HepG2 (cell line): ENCODE measurements at regions not wholly inside any gene's neighbourhood (a gene's known extent, or its start where the extent isn't known, plus 50 kb on each side); places are given as distances from the start of the nearest gene placed in this dataset.
A peak's percentile ranks its signal among the peaks of the same experiment; 100 is the strongest.

Experiments
- ATAC-seq: fragments of 200-7000 bp; cut with Tn5 transposase; 3 replicates; pipeline ENCODE4 v1.9.1; 2020; ENCODE audit warnings: mild to moderate bottlenecking, moderate library complexity
- BruUV-seq: library from RNA; stranded (reverse); fragments of 400-500 nt; replicated peaks from 2 replicates; lab custom pipeline; 2021; lab: Mats Ljungman, UMichigan
- CTCF ChIA-PET: fragments of 300-600 bp; formaldehyde crosslinking; extraction: SDS; loops from one replicate; lab custom pipeline; 2021; ENCODE audit warnings: low total read pairs, inconsistent platforms, low intra/inter-chr PET ratio; lab: Yijun Ruan, JAX
- POLR2A ChIA-PET: fragments of 350-600 bp; sonication (Branson Sonifier 250); formaldehyde crosslinking; loops from one replicate; lab custom pipeline; 2020; ENCODE audit warnings: antibody characterized with exemption, inconsistent platforms; lab: Yijun Ruan, JAX
- DNase-seq: peaks from one replicate; pipeline ENCODE4 v3.0.0-alpha.2; 2015; ENCODE audit warnings: low spot score
- FAIRE-seq: peaks from 3 replicates; lab custom pipeline; 2011; peaks lifted over from hg19 to GRCh38; lab: Jason Lieb, UNC
- H2AFZ ChIP-seq: one replicate; pipeline ENCODE4 v1.6.1; 2011; ENCODE audit warnings: low read length, inconsistent platforms
- H3K27ac ChIP-seq: fragments of 300-600 bp; 3 replicates; pipeline ENCODE4 v1.8.0; 2011; ENCODE audit warnings: mixed run types, mild to moderate bottlenecking, mixed read lengths, low read length, inconsistent platforms; ENCODE audit not compliant: insufficient read depth; ENCODE audit errors: extremely low read length
- H3K27me3 ChIP-seq, 2 experiments: fragments of 200-600 bp in 1 of 2; 2 replicates in 1 of 2; 3 replicates in 1 of 2; pipeline versions ENCODE4 v1.6.0 to v1.8.0; 2011; ENCODE audit warnings: low read length in 2 of 2, mild to moderate bottlenecking in 2 of 2, moderate library complexity in 2 of 2, inconsistent platforms in 1 of 2; ENCODE audit not compliant: insufficient read depth in 2 of 2, control insufficient read depth in 1 of 2
- H3K36me3 ChIP-seq, 2 experiments: fragments of 200-600 bp in 1 of 2; replicated peaks in 1 of 2; 2 replicates in 1 of 2; 3 replicates in 1 of 2; pipeline versions ENCODE4 v1.5.1 to v1.8.0; 2011; ENCODE audit warnings: low read length in 2 of 2, inconsistent platforms in 1 of 2; ENCODE audit not compliant: insufficient read depth in 2 of 2, control insufficient read depth in 1 of 2
- H3K4me1 ChIP-seq: 2 replicates; pipeline ENCODE4 v1.5.1; 2012; ENCODE audit warnings: low read length, inconsistent platforms; ENCODE audit not compliant: insufficient read depth
- H3K4me2 ChIP-seq: 2 replicates; pipeline ENCODE4 v1.6.0; 2011; ENCODE audit warnings: low read depth, low read length, inconsistent platforms
- H3K4me3 ChIP-seq, 3 experiments: fragments of 200-600 bp in 1 of 3; sonication (generic), shearing (Covaris generic) in 1 of 3; replicated peaks in 1 of 3; 2 replicates each; pipeline ENCODE4 v1.5.1; 2011 to 2016; ENCODE audit warnings: low read length in 3 of 3, inconsistent platforms in 2 of 3, low read depth in 2 of 3, mild to moderate bottlenecking in 2 of 3, control low read depth in 1 of 3, mixed read lengths in 1 of 3; ENCODE audit not compliant: insufficient read depth in 1 of 3
- H3K79me2 ChIP-seq: one replicate; pipeline ENCODE4 v1.6.1; 2011; ENCODE audit warnings: low read length, inconsistent platforms; ENCODE audit not compliant: insufficient read depth
- H3K9ac ChIP-seq: 2 replicates; pipeline ENCODE4 v1.6.0; 2011; ENCODE audit warnings: mild to moderate bottlenecking, low read depth, low read length, inconsistent platforms; ENCODE audit not compliant: insufficient read depth
- H3K9me3 ChIP-seq: 2 replicates; pipeline ENCODE4 v1.5.1; 2012; ENCODE audit warnings: mild to moderate bottlenecking, low read length
- H4K20me1 ChIP-seq: 2 replicates; pipeline ENCODE4 v1.6.0; 2011; ENCODE audit warnings: inconsistent platforms, mild to moderate bottlenecking, low read length, moderate library complexity; ENCODE audit not compliant: insufficient read depth
- CTCF ChIP-seq: sonication (generic); formaldehyde crosslinking; IDR thresholded peaks from 2 replicates; pipeline ENCODE4 v1.5.0; 2020; ENCODE audit warnings: mild to moderate bottlenecking, missing genetic modification reagents, moderate library complexity
- MBD4 ChIP-seq: IDR thresholded peaks from 2 replicates; pipeline ENCODE4 v1.6.1; 2012; ENCODE audit warnings: low read length, inconsistent platforms, borderline replicate concordance
- PRDM15 ChIP-seq: sonication (generic); formaldehyde crosslinking; IDR thresholded peaks from 2 replicates; pipeline ENCODE4 v1.4.0; 2020; ENCODE audit warnings: missing genetic modification reagents
- STAG1 ChIP-seq: sonication (generic); formaldehyde crosslinking; IDR thresholded peaks from 2 replicates; pipeline ENCODE4 v1.4.0; 2020; ENCODE audit warnings: missing genetic modification reagents
- THAP8 ChIP-seq: sonication (generic); formaldehyde crosslinking; IDR thresholded peaks from 2 replicates; pipeline ENCODE4 v1.5.1; 2020; ENCODE audit warnings: missing genetic modification reagents, mild to moderate bottlenecking, borderline replicate concordance
- ZNF234 ChIP-seq: sonication (generic); formaldehyde crosslinking; conservative IDR thresholded peaks from 2 replicates; pipeline ENCODE4 v1.5.1; 2020; ENCODE audit warnings: mild to moderate bottlenecking, missing genetic modification reagents
- ZNF44 ChIP-seq: sonication (generic); formaldehyde crosslinking; IDR thresholded peaks from 2 replicates; pipeline ENCODE4 v1.5.1; 2020; ENCODE audit warnings: mild to moderate bottlenecking, missing genetic modification reagents
- WGBS: methylation state at CpG from one replicate; pipeline ENCODE4 v1.1.6; 2017; ENCODE audit warnings: low lambda C conversion rate; 5-methylcytosine and 5-hydroxymethylcytosine counted together
- in situ Hi-C: cut with HindIII; loops from 2 replicates; pipeline ENCODE4 v1.10.0; 2017; ENCODE audit warnings: low pct_unique_long_range_greater_than_20kb; ENCODE audit not compliant: extremely low pct_ligation_motif_present
- intact Hi-C: fragments of 100-400 bp; cut with micrococcal nuclease; formaldehyde crosslinking; loops from one replicate; pipeline ENCODE4 v1.10.0; 2022; ENCODE audit not compliant: unreplicated experiment

DNA sequence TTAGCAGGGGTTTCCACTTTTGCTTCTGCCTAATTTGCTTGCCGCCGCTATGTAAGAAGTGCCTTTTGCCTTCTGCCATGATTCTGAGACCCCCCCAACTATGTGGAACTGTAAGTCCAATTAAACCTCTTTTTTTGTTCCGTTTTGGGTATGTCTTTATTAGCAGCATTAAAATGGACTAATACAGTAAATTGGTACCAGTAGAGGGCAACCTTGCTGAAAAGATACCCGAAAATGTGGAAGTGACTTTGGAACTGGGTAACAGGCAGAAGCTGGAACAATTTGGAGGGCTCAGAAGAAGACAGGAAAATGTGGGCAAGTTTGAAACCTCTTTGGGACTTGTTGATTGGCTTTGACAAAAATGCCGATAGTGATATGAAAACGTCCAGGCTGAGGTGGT lies 216.1 kb upstream of the FSIP2 start:
- H3K9ac ChIP-seq = no peak overlapping the region
- H2AFZ ChIP-seq = no peak overlapping the region
- WGBS = 4% methylated on average over 6 of the region's 6 CpGs
- intact Hi-C loops = loop anchor here (1.0 to 10.0 kb wide), 4 partner anchors 212 to 935 kb away; partner anchors contain the start of gene FSIP2
- no peaks in the 10 kb centered on the region for H3K36me3 ChIP-seq
- H4K20me1 ChIP-seq = no peaks in the 10 kb centered on the region
- FAIRE-seq (no peak), DNase-seq (peak; percentile 8), ATAC-seq (no peak)
- ChIA-PET CTCF (interaction anchor here (1.5 kb wide), 1 partner anchor 734 kb away, joined by 5 read pairs; no protein-coding TSS in a partner anchor), POLR2A (no interaction called here)
- H3K4me2 ChIP-seq = no peak overlapping the region
- no peak overlapping the region for H3K4me3 ChIP-seq
- in situ Hi-C loops = no loop called here
- no peak for TF ChIP-seq ZNF234
- TF ChIP-seq CTCF (CRISPR knock-in tag) = peak; percentile 44
- peak; percentile 51 for TF ChIP-seq STAG1
- no peak for TF ChIP-seq ZNF44
- TF ChIP-seq THAP8 (CRISPR knock-in tag) = no peak
- TF ChIP-seq MBD4 = no peak
- TF ChIP-seq PRDM15 (CRISPR knock-in tag) = peak; percentile 87
- no peaks in the 10 kb centered on the region for H3K27me3 ChIP-seq
- no peaks in the 10 kb centered on the region for H3K79me2 ChIP-seq
- BruUV-seq = no TSS peak
- peaks cover 33% of the 10 kb centered on the region for H3K9me3 ChIP-seq
- H3K27ac ChIP-seq = no peak overlapping the region
- H3K4me1 ChIP-seq = no peaks in the 10 kb centered on the region
